B cell (primary cell): ENCODE measurements at regions not wholly inside any gene's neighbourhood (a gene's known extent, or its start where the extent isn't known, plus 50 kb on each side); places are given as distances from the start of the nearest gene placed in this dataset.
A peak's percentile ranks its signal among the peaks of the same experiment; 100 is the strongest.

Source experiments
- ATAC-seq: fragments of 200-7000 bp; cut with Tn5 transposase; one replicate; pipeline ENCODE4 v1.10.0; 2021; ENCODE audit warnings: low read depth, mild to moderate bottlenecking, moderate number of reproducible peaks, moderate library complexity
- CTCF ChIA-PET: fragments of 350-600 bp; sonication (Branson Sonifier 250); formaldehyde crosslinking; loops from one replicate; lab custom pipeline; 2021; ENCODE audit warnings: antibody characterized with exemption, inconsistent platforms; lab: Charles Lee
- POLR2A ChIA-PET: fragments of 350-600 bp; sonication (Branson Sonifier 250); formaldehyde crosslinking; loops from one replicate; lab custom pipeline; 2021; ENCODE audit warnings: antibody characterized with exemption; lab: Charles Lee
- DNase-seq: peaks from one replicate; pipeline ENCODE4 v3.0.0; 2013
- H2AFZ ChIP-seq: 2 replicates; pipeline ENCODE4 v1.6.1; 2012; ENCODE audit warnings: mild to moderate bottlenecking, low read depth, low read length; ENCODE audit not compliant: insufficient read depth, poor library complexity, severe bottlenecking
- H3K27ac ChIP-seq, 2 donors: 1 replicate in 1 of 2; 2 replicates in 1 of 2; pipeline ENCODE4 v1.5.1; 2012 to 2013; ENCODE audit warnings: low read length in 2 of 2, mild to moderate bottlenecking in 2 of 2, moderate library complexity in 1 of 2
- H3K27me3 ChIP-seq, 4 experiments: fragments of 200-600 bp in 1 of 4; sonication (generic) in 1 of 4; replicated peaks in 1 of 4; 1 replicate in 2 of 4; 2 replicates in 2 of 4; pipeline versions ENCODE4 v1.6.1 to v1.7.0; 2013 to 2016; ENCODE audit warnings: low read length in 3 of 4, mild to moderate bottlenecking in 2 of 4, mixed read lengths in 1 of 4, moderate library complexity in 1 of 4; ENCODE audit not compliant: insufficient read depth in 4 of 4, control insufficient read depth in 3 of 4; ENCODE audit errors: control extremely low read depth in 1 of 4
- H3K36me3 ChIP-seq, 2 experiments: replicated peaks in 1 of 2; 1 replicate in 1 of 2; 2 replicates in 1 of 2; pipeline versions ENCODE4 v1.6.1 to v1.7.1; 2013; ENCODE audit warnings: low read length in 1 of 2; ENCODE audit not compliant: insufficient read depth in 2 of 2, control insufficient read depth in 1 of 2; ENCODE audit errors: control extremely low read depth in 1 of 2, extremely low read depth in 1 of 2
- H3K4me1 ChIP-seq, 2 donors: fragments of 200-600 bp in 1 of 2; sonication (generic) in 1 of 2; 1 replicate in 1 of 2; 2 replicates in 1 of 2; pipeline versions ENCODE4 v1.5.1 to v1.6.1; 2013 to 2017; ENCODE audit warnings: low read length in 2 of 2; ENCODE audit not compliant: control insufficient read depth in 2 of 2, insufficient read depth in 2 of 2
- H3K4me2 ChIP-seq: replicated peaks from 2 replicates; pipeline ENCODE3; 2012; ENCODE audit warnings: mild to moderate bottlenecking, low read depth, low read length; ENCODE audit not compliant: poor library complexity, severe bottlenecking
- H3K4me3 ChIP-seq, 5 experiments: fragments of 200-600 bp in 1 of 5; sonication (generic) in 1 of 5; 1 replicate in 3 of 5; 2 replicates in 2 of 5; pipeline versions ENCODE4 v1.5.1 to v1.7.0; 2011 to 2016; ENCODE audit warnings: low read length in 4 of 5, mild to moderate bottlenecking in 4 of 5, low read depth in 2 of 5, control low read depth in 1 of 5, moderate library complexity in 1 of 5; ENCODE audit not compliant: insufficient read depth in 1 of 5; ENCODE audit errors: control extremely low read depth in 1 of 5, extremely low read depth in 1 of 5
- H3K79me2 ChIP-seq: fragments of 200-600 bp; sonication (generic); one replicate; pipeline ENCODE4 v1.6.0; 2016; ENCODE audit warnings: low read length; ENCODE audit not compliant: control insufficient read depth, insufficient read depth
- H3K9ac ChIP-seq: fragments of 200-600 bp; sonication (generic); 2 replicates; pipeline ENCODE4 v1.6.1; 2017; ENCODE audit warnings: mild to moderate bottlenecking, low read length, moderate library complexity
- H3K9me3 ChIP-seq, 3 donors: one replicate each; pipeline versions ENCODE4 v1.6.1 to v1.7.1; 2013; ENCODE audit warnings: low read length in 2 of 3; ENCODE audit not compliant: control insufficient read depth in 2 of 3, insufficient read depth in 1 of 3; ENCODE audit errors: control extremely low read depth in 1 of 3
- H4K20me1 ChIP-seq: 2 replicates; pipeline ENCODE4 v1.6.0; 2012; ENCODE audit warnings: mild to moderate bottlenecking, low read length; ENCODE audit not compliant: insufficient read depth, control insufficient read depth, poor library complexity, severe bottlenecking
- H3K27ac Mint-ChIP-seq: one replicate; pipeline ENCODE4 v1.8.0; 2021; ENCODE audit warnings: mixed read lengths
- H3K27me3 Mint-ChIP-seq: one replicate; pipeline ENCODE4 v1.8.0; 2021; ENCODE audit warnings: mixed read lengths
- H3K4me1 Mint-ChIP-seq: one replicate; pipeline ENCODE4 v1.8.0; 2021; ENCODE audit warnings: mixed read lengths
- H3K4me3 Mint-ChIP-seq: one replicate; pipeline ENCODE4 v1.8.0; 2021; ENCODE audit warnings: mixed read lengths
- H3K9me3 Mint-ChIP-seq: one replicate; pipeline ENCODE4 v1.8.0; 2022; ENCODE audit warnings: mixed read lengths; ENCODE audit not compliant: insufficient read depth
- EZH2 ChIP-seq: IDR thresholded peaks from 2 replicates; pipeline ENCODE4 v1.6.1; 2012; ENCODE audit warnings: borderline replicate concordance, low read depth, mild to moderate bottlenecking, moderate library complexity, low read length; ENCODE audit not compliant: insufficient read depth, poor library complexity, severe bottlenecking
- WGBS: methylation state at CpG from one replicate; pipeline ENCODE4 v1.1.5; 2013; ENCODE audit warnings: missing lambda C conversion rate; ENCODE audit not compliant: insufficient coverage; 5-methylcytosine and 5-hydroxymethylcytosine counted together
- intact Hi-C: fragments of 100-400 bp; cut with micrococcal nuclease; formaldehyde crosslinking; loops from one replicate; pipeline ENCODE4 v1.10.0; 2022
- TF ChIP-seq, protein P1 (sequence below): fragments of 200-600 bp; IDR thresholded peaks from one replicate; pipeline ENCODE4 v1.8.0; 2022; ENCODE audit warnings: antibody characterized with exemption, mild to moderate bottlenecking

DNA sequence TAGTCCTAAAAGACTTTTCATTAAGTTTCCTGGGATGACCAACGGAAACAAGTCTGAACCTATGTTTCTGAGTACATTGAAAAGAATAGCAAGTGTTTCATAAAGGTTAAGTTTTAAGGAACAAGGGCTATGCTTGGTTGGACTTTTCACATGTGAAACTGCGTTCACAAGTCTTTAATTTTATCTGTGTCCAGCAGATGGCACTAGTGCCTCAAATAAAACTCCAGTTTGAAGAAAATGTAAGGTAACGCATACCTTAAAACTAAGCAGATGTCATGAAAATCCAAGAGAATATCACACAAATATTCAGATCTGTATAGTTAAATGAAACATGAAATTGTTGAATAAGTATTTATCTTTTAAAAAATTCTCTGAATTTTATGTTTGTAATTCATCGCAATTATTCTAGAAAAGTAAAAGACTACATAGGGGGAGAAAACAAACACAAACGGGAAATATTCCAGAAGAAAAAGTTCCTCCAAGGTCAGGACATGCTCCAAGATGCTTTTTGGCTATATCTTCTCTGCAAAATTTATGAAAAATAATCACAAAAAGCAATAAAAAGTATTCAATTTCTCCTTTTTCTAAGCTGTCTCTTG, 89.6 kb upstream of the MAD2L1 start:
- Histone ChIP-seq H3K27me3 (no peaks in the 10 kb centered on the region), H2AFZ (no peak overlapping the region), H3K79me2 (no peaks in the 10 kb centered on the region), H3K4me2 (no peak overlapping the region), H3K9ac (no peak overlapping the region), H3K4me1 (no peaks in the 10 kb centered on the region), H3K4me3 (no peak overlapping the region), H4K20me1 (no peaks in the 10 kb centered on the region), H3K36me3 (no peaks in the 10 kb centered on the region), H3K27ac (no peak overlapping the region), H3K9me3 (no peaks in the 10 kb centered on the region)
- WGBS, result 0% methylated on average over 1 of the region's 5 CpGs
- ATAC-seq (no peak), DNase-seq (peak; percentile 62)
- intact Hi-C loops, result loop anchor here (5.0 kb wide), 2 partner anchors 946 to 1571 kb away; no protein-coding TSS in a partner anchor
- Mint-ChIP-seq H3K4me1 (no peaks in the 10 kb centered on the region), H3K27me3 (peaks cover 10% of the 10 kb centered on the region), H3K27ac (no peak overlapping the region), H3K9me3 (no peaks in the 10 kb centered on the region), H3K4me3 (no peak overlapping the region)
- CTCF ChIA-PET, result interaction anchor here (1.0 kb wide), 2 partner anchors 18 to 1096 kb away, joined by 3 read pairs; no protein-coding TSS in a partner anchor
- TF ChIP-seq, protein P1, sequence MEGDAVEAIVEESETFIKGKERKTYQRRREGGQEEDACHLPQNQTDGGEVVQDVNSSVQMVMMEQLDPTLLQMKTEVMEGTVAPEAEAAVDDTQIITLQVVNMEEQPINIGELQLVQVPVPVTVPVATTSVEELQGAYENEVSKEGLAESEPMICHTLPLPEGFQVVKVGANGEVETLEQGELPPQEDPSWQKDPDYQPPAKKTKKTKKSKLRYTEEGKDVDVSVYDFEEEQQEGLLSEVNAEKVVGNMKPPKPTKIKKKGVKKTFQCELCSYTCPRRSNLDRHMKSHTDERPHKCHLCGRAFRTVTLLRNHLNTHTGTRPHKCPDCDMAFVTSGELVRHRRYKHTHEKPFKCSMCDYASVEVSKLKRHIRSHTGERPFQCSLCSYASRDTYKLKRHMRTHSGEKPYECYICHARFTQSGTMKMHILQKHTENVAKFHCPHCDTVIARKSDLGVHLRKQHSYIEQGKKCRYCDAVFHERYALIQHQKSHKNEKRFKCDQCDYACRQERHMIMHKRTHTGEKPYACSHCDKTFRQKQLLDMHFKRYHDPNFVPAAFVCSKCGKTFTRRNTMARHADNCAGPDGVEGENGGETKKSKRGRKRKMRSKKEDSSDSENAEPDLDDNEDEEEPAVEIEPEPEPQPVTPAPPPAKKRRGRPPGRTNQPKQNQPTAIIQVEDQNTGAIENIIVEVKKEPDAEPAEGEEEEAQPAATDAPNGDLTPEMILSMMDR, result peak; percentile 87
- TF ChIP-seq EZH2, result no peak
- POLR2A ChIA-PET, result no interaction called here

GRCh38 chr4:120155287-120155686, 88.6 kb upstream of the MAD2L1 start:
- H3K27me3 ChIP-seq, result no peaks in the 10 kb centered on the region
- ChIA-PET POLR2A (no interaction called here), CTCF (interaction anchor here (1.0 to 1.7 kb wide), 3 partner anchors 9 to 19 kb away, joined by 3 to 8 read pairs (median 4); no protein-coding TSS in a partner anchor)
- no peak overlapping the region for H3K27ac ChIP-seq
- H3K36me3 ChIP-seq, result no peaks in the 10 kb centered on the region
- no peak overlapping the region for H3K4me2 ChIP-seq
- no peak for TF ChIP-seq EZH2
- TF ChIP-seq, protein P1, result no peak
- Mint-ChIP-seq H3K9me3 (no peaks in the 10 kb centered on the region), H3K27me3 (peaks cover 11% of the 10 kb centered on the region), H3K27ac (no peak overlapping the region), H3K4me1 (no peaks in the 10 kb centered on the region), H3K4me3 (no peak overlapping the region)
- intact Hi-C loops, result loop anchor here (5.0 kb wide), 2 partner anchors 947 to 1572 kb away; no protein-coding TSS in a partner anchor
- ATAC-seq (no peak), DNase-seq (no peak)
- H3K4me1 ChIP-seq, result no peaks in the 10 kb centered on the region
- no peak overlapping the region for H3K4me3 ChIP-seq
- no peaks in the 10 kb centered on the region for H3K9me3 ChIP-seq
- H3K9ac ChIP-seq, result no peak overlapping the region
- H3K79me2 ChIP-seq, result no peaks in the 10 kb centered on the region
- no peak overlapping the region for H2AFZ ChIP-seq
- no peaks in the 10 kb centered on the region for H4K20me1 ChIP-seq
- WGBS, result no CpG with 5 or more reads among the region's 3 CpGs
